HG02884 (cell line): ENCODE measurements at regions not wholly inside any gene's neighbourhood (a gene's known extent, or its start where the extent isn't known, plus 50 kb on each side); places are given as distances from the start of the nearest gene placed in this dataset.

Experiments
- ATAC-seq: cut with Tn5 transposase; IDR thresholded peaks from one replicate; pipeline ENCODE4 v1.9.1; 2021; ENCODE audit warnings: mild to moderate bottlenecking, moderate library complexity; ENCODE audit not compliant: unreplicated experiment

GRCh38 chr22:48808038-48808960 is 1019.4 kb downstream of the BRD1 start:
- no peak for ATAC-seq

GRCh38 chr22:48807155-48807554 is 1020.5 kb downstream of the BRD1 start:
- ATAC-seq, result no peak

- no peak for ATAC-seq
Measured at GRCh38 chr22:48806227-48806781, 1021.4 kb downstream of the BRD1 start.

- no peak for ATAC-seq
Measured at GRCh38 chr22:48805516-48805915, 1022.2 kb downstream of the BRD1 start.

GRCh38 chr22:48804811-48805301 is 1022.8 kb downstream of the BRD1 start:
- no peak for ATAC-seq

- no peak for ATAC-seq
Measured at GRCh38 chr22:48803948-48804810, 1023.5 kb downstream of the BRD1 start.

- no peak for ATAC-seq
Measured at GRCh38 chr22:48803171-48803947, 1024.3 kb downstream of the BRD1 start.

GRCh38 chr22:48802576-48802975 is 1025.1 kb downstream of the BRD1 start:
- no peak for ATAC-seq

GRCh38 chr22:48800886-48801607 is 1026.6 kb downstream of the BRD1 start:
- ATAC-seq, result no peak

GRCh38 chr22:48800036-48800885 is 1027.4 kb downstream of the BRD1 start:
- ATAC-seq, result no peak

GRCh38 chr22:48799227-48799970 is 1028.3 kb downstream of the BRD1 start:
- no peak for ATAC-seq

GRCh38 chr22:48798281-48799226 is 1029.1 kb downstream of the BRD1 start:
- no peak for ATAC-seq

GRCh38 chr22:48797731-48798130 is 1029.9 kb downstream of the BRD1 start:
- ATAC-seq, result no peak

GRCh38 chr22:48796310-48797015 is 1031.2 kb downstream of the BRD1 start:
- no peak for ATAC-seq

GRCh38 chr22:48795664-48796063 is 1032.0 kb downstream of the BRD1 start:
- ATAC-seq, result no peak

GRCh38 chr22:48794906-48795305 is 1032.8 kb downstream of the BRD1 start:
- no peak for ATAC-seq
